GM18498 (cell line): ENCODE measurements at regions not wholly inside any gene's neighbourhood (a gene's known extent, or its start where the extent isn't known, plus 50 kb on each side); places are given as distances from the start of the nearest gene placed in this dataset.
A peak's percentile ranks its signal among the peaks of the same experiment; 100 is the strongest.

Source experiments
- ATAC-seq: cut with Tn5 transposase; IDR thresholded peaks from one replicate; pipeline ENCODE4 v1.9.1; 2021; ENCODE audit warnings: mild to moderate bottlenecking, moderate library complexity; ENCODE audit not compliant: unreplicated experiment

GRCh38 chr9:90538566-90538965, 104.1 kb downstream of the DIRAS2 start:
- ATAC-seq, result no peak

GRCh38 chr9:90539286-90539685, 103.3 kb downstream of the DIRAS2 start:
- ATAC-seq, result no peak

- ATAC-seq, result no peak
These were observed 101.9 kb downstream of the DIRAS2 start for GRCh38 chr9:90540734-90541133.

- no peak for ATAC-seq
These were observed 98.1 kb downstream of the DIRAS2 start for GRCh38 chr9:90544488-90544887.

- ATAC-seq, result no peak
These were observed 96.4 kb downstream of the DIRAS2 start for GRCh38 chr9:90546200-90546599.

- no peak for ATAC-seq
These were observed 94.7 kb downstream of the DIRAS2 start for GRCh38 chr9:90547896-90548295.

- peak; percentile 93 for ATAC-seq
These were observed 90.3 kb downstream of the DIRAS2 start for GRCh38 chr9:90552317-90552716.

GRCh38 chr9:90555351-90556057, 87.1 kb downstream of the DIRAS2 start:
- ATAC-seq, result no peak

- no peak for ATAC-seq
These were observed 85.5 kb downstream of the DIRAS2 start for GRCh38 chr9:90556897-90557675.

GRCh38 chr9:90559075-90560073, 83.2 kb downstream of the DIRAS2 start:
- no peak for ATAC-seq
